Tibial artery (tissue), 4 donors: ENCODE measurements at regions not wholly inside any gene's neighbourhood (a gene's known extent, or its start where the extent isn't known, plus 50 kb on each side); places are given as distances from the start of the nearest gene placed in this dataset.

Experiments
- DNase-seq, 2 donors: peaks; one replicate each; pipeline ENCODE4 v3.0.0-alpha.2; 2019
- H3K27ac ChIP-seq, 2 donors: fragments of 200-600 bp; sonication (generic) in 1 of 2; 1 replicate in 1 of 2; 2 replicates in 1 of 2; pipeline ENCODE4 v1.5.1; 2018 to 2019; ENCODE audit warnings: mild to moderate bottlenecking in 1 of 2
- H3K27me3 ChIP-seq, 2 donors: fragments of 200-600 bp; sonication (generic) in 1 of 2; one replicate each; pipeline versions ENCODE4 v1.5.1 to v1.6.0; 2016 to 2019
- H3K36me3 ChIP-seq, 3 donors: fragments of 200-600 bp; sonication (generic) in 2 of 3; one replicate each; pipeline ENCODE4 v1.5.1; 2016 to 2019; ENCODE audit warnings: mild to moderate bottlenecking in 2 of 3
- H3K4me1 ChIP-seq, 4 donors: fragments of 200-600 bp; sonication (generic) in 2 of 4; 1 replicate in 3 of 4; 2 replicates in 1 of 4; pipeline ENCODE4 v1.5.1; 2016 to 2019
- H3K4me3 ChIP-seq, 2 donors: fragments of 200-600 bp; sonication (generic) in 1 of 2; 1 replicate in 1 of 2; 2 replicates in 1 of 2; pipeline ENCODE4 v1.5.1; 2018 to 2019; ENCODE audit warnings: mild to moderate bottlenecking in 2 of 2
- H3K9me3 ChIP-seq, 3 donors: fragments of 200-600 bp; sonication (generic) in 1 of 3; one replicate each; pipeline ENCODE4 v1.5.1; 2016 to 2019
- CTCF ChIP-seq, 2 experiments: fragments of 200-600 bp in 1 of 2; fragments of 450-650 bp in 1 of 2; IDR thresholded peaks; one replicate each; pipeline ENCODE4 v1.5.1; 2017 to 2019; ENCODE audit warnings: antibody characterized with exemption in 2 of 2, mild to moderate bottlenecking in 1 of 2, moderate library complexity in 1 of 2
- intact Hi-C: fragments of 100-400 bp; cut with DNase I; formaldehyde crosslinking; loops from one replicate; pipeline ENCODE4 v1.15.0; 2023; ENCODE audit warnings: low total_unique reads

GRCh38 chr12:102568276-102568675 is 87.9 kb upstream of the IGF1 start:
- no peak for DNase-seq
- TF ChIP-seq CTCF (IDR thresholded peaks at IDR 0.05), result no peak
- Histone ChIP-seq H3K27ac (no peak overlapping the region), H3K27me3 (no peaks in the 10 kb centered on the region), H3K4me1 (peaks cover 0 to 11% (median 2%) of the 10 kb centered on the region in 4 donors), H3K9me3 (no peaks in the 10 kb centered on the region), H3K4me3 (no peak overlapping the region), H3K36me3 (no peaks in the 10 kb centered on the region)
- intact Hi-C loops, result no loop called here

DNA sequence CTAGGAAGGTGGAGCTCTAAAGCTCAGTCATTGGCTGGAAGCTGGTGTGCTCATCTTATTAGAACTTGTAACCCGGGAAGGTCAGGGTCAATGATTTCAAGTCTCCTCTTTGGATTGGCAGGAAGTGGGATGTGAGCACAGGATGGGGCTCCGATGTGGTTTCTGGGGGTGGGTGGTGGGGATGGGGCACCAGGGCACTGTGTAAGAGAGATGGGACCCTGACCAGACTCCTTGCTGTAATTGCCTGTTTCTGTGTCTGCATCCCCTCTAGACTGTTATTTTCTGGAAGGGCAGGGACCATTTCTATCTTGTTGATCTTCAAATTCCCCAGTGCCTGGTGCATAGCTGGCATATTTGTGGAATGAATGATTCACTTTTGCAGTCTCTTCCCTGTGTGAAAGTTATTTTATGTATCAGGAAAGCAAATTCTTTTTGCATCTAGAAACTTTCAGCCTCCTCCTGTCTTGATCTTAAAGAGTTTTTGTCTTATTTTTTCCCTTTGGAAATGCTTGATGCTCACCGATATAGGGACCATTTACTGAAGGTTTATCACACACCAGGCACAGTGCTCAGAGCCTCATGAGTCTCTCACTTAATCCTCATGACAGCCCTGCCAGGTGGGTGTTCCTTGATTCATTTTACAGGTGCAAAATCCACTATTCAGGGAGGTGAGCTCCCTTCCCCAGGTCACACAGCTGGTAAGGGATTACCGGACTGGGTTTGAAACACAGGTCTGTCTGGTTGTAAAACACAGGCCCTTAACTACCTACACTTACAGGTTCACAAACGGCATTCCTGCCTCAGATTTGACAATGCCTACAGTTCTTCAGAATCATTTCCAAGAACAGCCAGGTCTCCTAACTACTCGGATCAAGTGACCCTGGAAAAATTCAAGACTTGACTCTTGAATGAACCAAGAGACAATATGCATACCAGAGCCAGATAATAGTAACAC is 86.9 kb upstream of the IGF1 start:
- no peak overlapping the region for H3K4me3 ChIP-seq
- H3K27ac ChIP-seq, result no peak overlapping the region
- no peaks in the 10 kb centered on the region for H3K27me3 ChIP-seq
- no peak for DNase-seq
- intact Hi-C loops, result no loop called here
- no peaks in the 10 kb centered on the region for H3K36me3 ChIP-seq
- H3K9me3 ChIP-seq, result no peaks in the 10 kb centered on the region
- no peak for TF ChIP-seq CTCF (IDR thresholded peaks at IDR 0.05)
- H3K4me1 ChIP-seq, result peaks cover 0 to 11% (median 2%) of the 10 kb centered on the region in 4 donors

DNA sequence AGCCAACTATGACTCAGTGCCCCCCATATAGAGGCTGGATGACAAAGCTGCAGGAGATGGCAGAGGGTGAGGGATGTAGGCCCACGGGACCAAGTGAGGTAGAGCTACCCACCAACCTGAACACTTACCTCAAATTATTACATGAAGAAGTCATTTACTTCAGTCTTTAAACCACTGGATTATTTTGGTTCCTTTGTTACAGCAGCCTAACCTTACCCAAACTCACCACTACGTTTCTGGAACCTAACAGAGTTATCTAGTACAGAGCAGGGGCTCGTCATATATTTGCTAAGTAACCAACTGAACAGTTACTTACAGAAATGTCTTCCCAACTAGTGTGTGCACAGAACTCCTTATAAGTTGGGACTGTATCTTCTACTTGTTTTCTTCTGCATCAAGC is 85.2 kb upstream of the IGF1 start:
- no peak for DNase-seq
- intact Hi-C loops, result no loop called here
- Histone ChIP-seq H3K27ac (no peak overlapping the region), H3K9me3 (no peaks in the 10 kb centered on the region), H3K4me1 (peaks cover 0 to 11% (median 2%) of the 10 kb centered on the region in 4 donors), H3K4me3 (no peak overlapping the region), H3K36me3 (no peaks in the 10 kb centered on the region), H3K27me3 (no peaks in the 10 kb centered on the region)
- TF ChIP-seq CTCF (IDR thresholded peaks at IDR 0.05), result no peak

- H3K27me3 ChIP-seq, result no peaks in the 10 kb centered on the region
- TF ChIP-seq CTCF (IDR thresholded peaks at IDR 0.05), result no peak
- H3K9me3 ChIP-seq, result no peaks in the 10 kb centered on the region
- DNase-seq, result no peak
- H3K4me1 ChIP-seq, result peaks cover 0 to 11% (median 2%) of the 10 kb centered on the region in 4 donors
- intact Hi-C loops, result no loop called here
- H3K4me3 ChIP-seq, result no peak overlapping the region
- H3K27ac ChIP-seq, result no peak overlapping the region
- no peaks in the 10 kb centered on the region for H3K36me3 ChIP-seq
Measured at GRCh38 chr12:102564026-102564425, 83.7 kb upstream of the IGF1 start.

DNA sequence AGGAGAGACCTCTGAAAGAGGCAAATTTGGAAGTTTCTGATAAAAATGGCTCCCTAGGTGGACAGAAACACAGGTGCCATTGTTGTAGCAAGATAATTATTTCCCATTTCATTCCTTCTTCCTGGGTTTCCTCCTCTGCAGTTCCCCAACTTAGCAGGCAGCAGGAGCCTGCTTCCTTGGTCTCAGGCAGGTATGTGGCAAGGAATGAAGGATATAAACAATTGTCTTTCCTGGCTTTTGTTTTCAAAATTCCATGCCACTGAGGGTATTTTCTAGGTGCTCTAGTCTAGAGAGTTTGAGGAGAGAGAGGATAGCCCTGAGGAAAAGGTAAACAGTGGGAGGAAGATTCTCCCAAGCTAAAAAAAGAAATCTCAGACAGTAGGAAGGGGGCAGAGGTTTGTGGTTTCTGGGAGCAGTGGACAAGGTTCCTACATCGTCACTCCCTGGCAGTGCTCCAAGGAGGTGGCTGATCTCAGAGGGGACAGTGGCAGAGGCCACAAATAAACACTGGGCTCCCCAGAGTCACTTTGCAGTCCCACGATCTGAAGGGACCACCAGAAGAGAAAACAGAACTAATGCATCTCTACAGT is 82.6 kb upstream of the IGF1 start:
- DNase-seq, result no peak
- Histone ChIP-seq H3K36me3 (no peaks in the 10 kb centered on the region), H3K27me3 (no peaks in the 10 kb centered on the region), H3K4me1 (peaks cover 0 to 11% (median 2%) of the 10 kb centered on the region in 4 donors), H3K9me3 (no peaks in the 10 kb centered on the region), H3K4me3 (no peak overlapping the region), H3K27ac (no peak overlapping the region)
- intact Hi-C loops, result no loop called here
- no peak for TF ChIP-seq CTCF (IDR thresholded peaks at IDR 0.05)
